Right lobe of liver (tissue), 6 donors: ENCODE measurements at regions not wholly inside any gene's neighbourhood (a gene's known extent, or its start where the extent isn't known, plus 50 kb on each side); places are given as distances from the start of the nearest gene placed in this dataset.

Source experiments
- ATAC-seq, 4 donors: fragments of 200-7000 bp; cut with Tn5 transposase; one replicate each; pipeline ENCODE4 v1.9.1; 2020; ENCODE audit warnings: mild to moderate bottlenecking in 4 of 4, moderate library complexity in 4 of 4
- DNase-seq, 3 donors: peaks; one replicate each; pipeline ENCODE4 v3.0.0-alpha.2; 2020
- H3K27ac ChIP-seq, 3 donors: fragments of 200-600 bp; one replicate each; pipeline ENCODE4 v1.8.0; 2022
- H3K27me3 ChIP-seq, 2 donors: fragments of 200-600 bp; one replicate each; pipeline ENCODE4 v1.8.0; 2022
- H3K36me3 ChIP-seq, 4 donors: fragments of 200-600 bp; sonication (generic) in 1 of 4; one replicate each; pipeline versions ENCODE4 v1.5.1 to v1.8.0; 2017 to 2022; ENCODE audit warnings: control low read depth in 1 of 4
- H3K4me1 ChIP-seq, 4 donors: fragments of 200-600 bp; sonication (generic) in 1 of 4; one replicate each; pipeline versions ENCODE4 v1.5.1 to v1.8.0; 2017 to 2022; ENCODE audit warnings: control low read depth in 1 of 4
- H3K4me3 ChIP-seq, 3 donors: fragments of 200-600 bp; one replicate each; pipeline ENCODE4 v1.8.0; 2022
- H3K9me3 ChIP-seq, 4 donors: fragments of 200-600 bp; sonication (generic) in 1 of 4; one replicate each; pipeline versions ENCODE4 v1.5.1 to v1.8.0; 2017 to 2022; ENCODE audit warnings: control low read depth in 1 of 4
- POLR2A ChIP-seq: fragments of 450-650 bp; IDR thresholded peaks from one replicate; pipeline ENCODE4 v1.6.1; 2017; ENCODE audit warnings: antibody characterized with exemption, mild to moderate bottlenecking
- WGBS: methylation state at CpG from one replicate; pipeline ENCODE4 v1.1.6; 2018; ENCODE audit warnings: low coverage, low lambda C conversion rate; ENCODE audit not compliant: insufficient coverage; ENCODE audit errors: missing lambda C conversion rate; 5-methylcytosine and 5-hydroxymethylcytosine counted together
- intact Hi-C, 2 donors: fragments of 100-400 bp; cut with DNase I; formaldehyde crosslinking; loops; one replicate each; pipeline versions ENCODE4 v1.11.2 to v1.14.1; 2022
- TF ChIP-seq, protein P1 (sequence below), 4 donors: fragments of 200-600 bp in 3 of 4; fragments of 450-650 bp in 1 of 4; IDR thresholded peaks; one replicate each; pipeline versions ENCODE4 v1.5.1 to v1.8.0; 2016 to 2022; ENCODE audit warnings: antibody characterized with exemption in 4 of 4, mild to moderate bottlenecking in 2 of 4
- donor health status: DM: no; HTN: yes; CAD: no.
- donor health status: DM: no; HTN: no; CAD: no.
- donor health status: DM: no; HTN: no; CAD: no.
- donor health status: DM: no; HTN: yes; CAD: no.
- donor health status: DM: no; HTN: yes; CAD: no.

DNA sequence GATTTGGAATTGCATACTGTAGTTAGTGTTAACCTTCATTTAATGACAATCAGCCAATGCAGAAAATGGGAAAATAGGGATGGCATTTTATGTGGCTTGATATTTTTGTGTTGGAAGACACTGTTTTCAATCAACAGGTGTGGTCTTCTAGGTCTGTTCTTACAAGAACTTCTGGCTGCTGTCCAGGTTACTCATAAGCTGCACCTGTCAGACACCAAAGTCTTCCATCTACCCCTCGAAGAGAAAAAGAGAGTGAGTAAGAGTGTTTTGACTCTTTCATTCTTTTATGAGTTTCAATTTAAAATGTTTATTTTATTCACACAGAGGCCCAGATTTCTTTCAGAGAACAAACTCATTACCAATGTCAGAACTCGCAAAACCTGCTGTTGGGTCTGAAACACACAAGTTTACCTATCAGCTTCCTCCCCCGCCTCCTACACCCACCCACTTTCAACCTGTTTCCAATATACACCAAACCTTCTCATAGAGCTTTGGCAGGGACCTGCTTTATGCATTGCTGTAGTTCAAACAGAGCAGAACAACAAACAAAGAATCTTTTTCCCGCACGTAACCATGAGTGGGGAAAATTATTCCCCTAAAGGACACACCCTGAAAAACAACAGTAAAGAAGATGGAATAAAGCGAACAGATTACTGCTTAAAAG lies 767.7 kb upstream of the ALCAM start:
- Histone ChIP-seq H3K27ac (no peak overlapping the region), H3K9me3 (no peaks in the 10 kb centered on the region), H3K27me3 (no peaks in the 10 kb centered on the region), H3K4me3 (no peak overlapping the region), H3K4me1 (no peaks in the 10 kb centered on the region), H3K36me3 (no peaks in the 10 kb centered on the region)
- WGBS = 44% methylated on average over 6 of the region's 6 CpGs
- intact Hi-C loops = no loop called here
- ATAC-seq (peak in 2 of 4 donors; percentile 87), DNase-seq (no peak)
- TF ChIP-seq, protein P1, sequence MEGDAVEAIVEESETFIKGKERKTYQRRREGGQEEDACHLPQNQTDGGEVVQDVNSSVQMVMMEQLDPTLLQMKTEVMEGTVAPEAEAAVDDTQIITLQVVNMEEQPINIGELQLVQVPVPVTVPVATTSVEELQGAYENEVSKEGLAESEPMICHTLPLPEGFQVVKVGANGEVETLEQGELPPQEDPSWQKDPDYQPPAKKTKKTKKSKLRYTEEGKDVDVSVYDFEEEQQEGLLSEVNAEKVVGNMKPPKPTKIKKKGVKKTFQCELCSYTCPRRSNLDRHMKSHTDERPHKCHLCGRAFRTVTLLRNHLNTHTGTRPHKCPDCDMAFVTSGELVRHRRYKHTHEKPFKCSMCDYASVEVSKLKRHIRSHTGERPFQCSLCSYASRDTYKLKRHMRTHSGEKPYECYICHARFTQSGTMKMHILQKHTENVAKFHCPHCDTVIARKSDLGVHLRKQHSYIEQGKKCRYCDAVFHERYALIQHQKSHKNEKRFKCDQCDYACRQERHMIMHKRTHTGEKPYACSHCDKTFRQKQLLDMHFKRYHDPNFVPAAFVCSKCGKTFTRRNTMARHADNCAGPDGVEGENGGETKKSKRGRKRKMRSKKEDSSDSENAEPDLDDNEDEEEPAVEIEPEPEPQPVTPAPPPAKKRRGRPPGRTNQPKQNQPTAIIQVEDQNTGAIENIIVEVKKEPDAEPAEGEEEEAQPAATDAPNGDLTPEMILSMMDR (IDR thresholded peaks at IDR 0.05) = no peak
- no peak for TF ChIP-seq POLR2A

GRCh38 chr3:104604326-104605010 lies 762.2 kb upstream of the ALCAM start:
- 44% methylated on average over 3 of the region's 3 CpGs for WGBS
- H3K27me3 ChIP-seq = no peaks in the 10 kb centered on the region
- H3K4me1 ChIP-seq = no peaks in the 10 kb centered on the region
- TF ChIP-seq POLR2A = no peak
- TF ChIP-seq, protein P1 (IDR thresholded peaks at IDR 0.05) = peak in 1 of 4 donors; percentile 7
- H3K36me3 ChIP-seq = no peaks in the 10 kb centered on the region
- H3K27ac ChIP-seq = no peak overlapping the region
- H3K9me3 ChIP-seq = no peaks in the 10 kb centered on the region
- DNase-seq = no peak
- H3K4me3 ChIP-seq = no peak overlapping the region
- ATAC-seq = peak in 1 of 4 donors; percentile 56
- intact Hi-C loops = no loop called here

DNA sequence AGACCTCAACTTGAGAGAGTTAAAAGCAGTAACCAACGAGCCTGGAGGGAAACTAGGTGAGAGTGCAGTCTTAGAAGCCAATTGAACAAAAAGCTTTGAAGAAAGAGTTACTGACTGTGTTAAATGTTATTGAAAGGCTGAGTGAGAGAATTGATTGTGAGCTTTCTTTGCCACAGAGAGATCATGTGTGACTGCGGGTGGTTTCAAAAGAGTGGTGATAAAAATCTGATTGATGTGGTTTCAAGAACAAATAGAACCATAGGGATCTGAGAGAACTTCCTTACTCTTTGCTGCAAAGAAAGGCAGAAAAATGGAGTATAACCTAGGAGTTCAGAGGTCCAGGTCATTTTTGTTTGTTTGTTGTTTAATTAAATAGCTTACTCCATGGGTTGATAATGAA lies 759.9 kb upstream of the ALCAM start:
- H3K36me3 ChIP-seq = no peaks in the 10 kb centered on the region
- ATAC-seq = no peak

GRCh38 chr3:104610730-104611652 lies 755.7 kb upstream of the ALCAM start:
- Histone ChIP-seq H3K27me3 (no peaks in the 10 kb centered on the region), H3K27ac (no peak overlapping the region), H3K9me3 (no peaks in the 10 kb centered on the region), H3K4me3 (no peak overlapping the region), H3K36me3 (no peaks in the 10 kb centered on the region), H3K4me1 (no peaks in the 10 kb centered on the region)
- ATAC-seq = no peak
- 37% methylated on average over 4 of the region's 4 CpGs for WGBS
- intact Hi-C loops = no loop called here
- DNase-seq = no peak
- TF ChIP-seq, protein P1 (IDR thresholded peaks at IDR 0.05) = no peak
- no peak for TF ChIP-seq POLR2A

More for the DNA sequence above, 759.9 kb upstream of the ALCAM start:
- intact Hi-C loops = no loop called here
- TF ChIP-seq, protein P1 (IDR thresholded peaks at IDR 0.05) = no peak
- no peak for TF ChIP-seq POLR2A
- Histone ChIP-seq H3K27me3 (no peaks in the 10 kb centered on the region), H3K4me1 (no peaks in the 10 kb centered on the region), H3K27ac (no peak overlapping the region), H3K4me3 (no peak overlapping the region), H3K9me3 (no peaks in the 10 kb centered on the region)
- no peak for DNase-seq
- WGBS = 15% methylated on average over 2 of the region's 2 CpGs
